HG03521 (cell line): ENCODE measurements at regions not wholly inside any gene's neighbourhood (a gene's known extent, or its start where the extent isn't known, plus 50 kb on each side); places are given as distances from the start of the nearest gene placed in this dataset.
"Not testable (repeated sequence)": the region's sequence is repeated elsewhere in the genome, so short reads cannot be mapped to it uniquely, and the experiment has no call there.

Experiments
- ATAC-seq: cut with Tn5 transposase; IDR thresholded peaks from one replicate; pipeline ENCODE4 v1.9.1; 2021; ENCODE audit warnings: mild to moderate bottlenecking, moderate library complexity; ENCODE audit not compliant: unreplicated experiment

DNA sequence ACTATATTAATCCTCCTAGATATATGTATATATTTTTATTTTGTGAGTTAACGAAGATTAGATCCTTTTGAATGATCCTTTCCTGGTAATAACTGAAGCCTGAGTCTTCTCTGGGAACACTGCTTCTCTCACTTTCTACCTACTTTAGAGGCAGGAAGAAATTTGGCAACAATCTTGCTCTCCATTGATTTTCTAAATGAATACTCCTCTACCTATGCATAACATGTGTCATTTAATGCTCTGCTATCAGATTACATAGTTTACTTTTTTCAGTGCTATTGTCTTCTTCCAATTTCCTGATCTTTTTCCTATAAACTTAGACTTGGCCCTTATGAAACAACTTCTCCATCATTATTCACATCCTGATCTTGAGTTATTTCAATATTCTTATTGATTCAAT lies 60.4 kb upstream of the PDHA2 start:
- no peak for ATAC-seq

DNA sequence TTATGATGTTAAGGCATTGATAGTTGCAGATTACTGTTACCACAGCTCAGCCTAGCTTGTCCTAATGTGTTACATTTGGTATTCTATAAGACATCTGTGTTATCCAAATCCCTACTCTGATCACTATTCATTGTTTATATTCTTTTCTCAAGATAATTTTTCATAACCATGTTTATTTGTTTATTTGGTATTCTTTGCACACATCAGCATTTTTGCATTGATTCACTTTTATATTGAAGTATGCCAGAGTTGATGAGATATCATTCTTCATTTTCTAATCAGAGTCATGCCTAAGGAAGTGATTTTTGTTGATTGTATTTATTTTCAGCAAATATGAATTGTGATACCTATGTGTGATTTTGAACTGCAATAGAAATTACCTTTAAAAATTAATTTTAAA lies 61.2 kb upstream of the PDHA2 start:
- no peak for ATAC-seq

- not testable (repeated sequence) for ATAC-seq
These were observed 69.3 kb upstream of the PDHA2 start for GRCh38 chr4:95770605-95771004.

- ATAC-seq = no peak
These were observed 74.9 kb upstream of the PDHA2 start for GRCh38 chr4:95764961-95765360.

GRCh38 chr4:95761871-95762270 lies 78.0 kb upstream of the PDHA2 start:
- no peak for ATAC-seq

- no peak for ATAC-seq
These were observed 78.5 kb upstream of the PDHA2 start for GRCh38 chr4:95761426-95761825.

DNA sequence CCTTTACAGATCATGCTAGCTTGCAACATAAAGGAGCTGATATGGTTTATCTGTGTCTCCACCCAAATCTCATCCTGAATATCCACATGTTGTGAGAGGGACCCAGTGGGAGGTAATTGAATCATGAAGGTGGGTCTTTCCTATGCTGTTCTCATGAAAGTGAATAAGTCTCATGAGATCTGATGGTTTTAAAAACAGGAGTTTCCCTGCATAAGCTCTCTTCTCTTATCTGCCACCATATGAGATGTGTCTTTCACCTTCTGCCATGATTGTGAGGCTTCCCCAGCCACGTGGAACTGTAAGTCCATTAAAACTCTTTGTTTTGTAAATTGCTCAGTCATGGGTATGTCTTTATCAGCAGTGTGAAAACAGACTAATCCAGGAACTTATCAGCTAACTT lies 79.2 kb upstream of the PDHA2 start:
- ATAC-seq = not testable (repeated sequence)

DNA sequence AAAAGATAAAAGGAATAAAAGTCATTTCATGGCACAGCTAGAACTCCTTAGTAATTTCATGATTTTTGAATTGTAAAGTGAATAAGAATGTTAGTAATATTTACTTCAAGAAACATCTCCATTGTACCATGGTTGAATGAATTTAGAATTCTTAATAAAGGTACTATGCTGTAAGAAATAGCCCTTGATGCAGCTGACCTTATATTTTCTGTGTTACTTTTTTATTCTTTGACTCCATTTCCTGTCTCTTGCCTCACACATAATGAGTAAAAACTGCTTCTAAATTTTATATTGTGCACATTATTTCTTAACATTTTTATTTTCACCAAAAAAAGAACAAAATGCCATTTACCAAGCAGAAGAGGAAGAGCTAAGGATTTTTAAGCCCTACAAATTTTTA lies 81.9 kb upstream of the PDHA2 start:
- no peak for ATAC-seq

DNA sequence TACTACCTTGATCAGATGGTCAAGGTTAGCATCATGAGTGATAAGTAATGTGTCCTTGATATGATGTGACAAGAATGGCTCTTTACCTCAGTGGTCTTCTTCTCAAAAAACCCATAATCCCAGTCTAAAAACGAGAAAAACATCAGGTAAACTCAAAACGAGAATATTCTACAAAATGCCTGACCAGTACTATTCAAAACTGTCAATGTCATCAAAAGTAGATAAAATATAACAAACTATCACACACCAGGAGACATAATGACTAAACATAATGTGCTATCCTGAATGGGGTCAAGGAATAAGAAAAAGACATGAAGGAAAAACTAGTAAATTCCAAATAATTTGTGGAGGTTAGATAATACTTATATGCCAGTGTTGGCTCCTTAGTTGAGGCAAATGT lies 85.2 kb upstream of the PDHA2 start:
- ATAC-seq = no peak

DNA sequence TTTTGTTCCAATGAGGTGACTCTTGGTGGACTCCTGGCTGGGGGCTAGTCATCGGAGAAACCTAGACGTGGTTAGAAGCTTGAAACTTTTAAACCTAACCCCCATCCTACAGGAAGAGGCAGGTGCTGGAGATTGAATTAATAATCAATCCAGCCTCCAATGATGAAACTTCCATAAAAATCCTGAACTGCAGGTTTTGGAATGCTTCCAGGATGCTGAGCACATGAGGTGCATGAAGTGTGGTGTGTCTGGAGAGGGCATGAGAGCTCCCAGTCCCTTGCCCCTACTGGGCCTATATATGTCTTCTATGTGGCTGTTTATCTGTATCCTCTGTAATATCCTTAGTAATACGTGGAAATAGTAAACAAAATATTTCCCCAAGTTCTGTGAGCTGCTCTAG lies 90.7 kb upstream of the PDHA2 start:
- no peak for ATAC-seq

- ATAC-seq = no peak
These were observed 97.0 kb upstream of the PDHA2 start for GRCh38 chr4:95742872-95743271.

GRCh38 chr4:95742179-95742578 lies 97.7 kb upstream of the PDHA2 start:
- ATAC-seq = no peak

DNA sequence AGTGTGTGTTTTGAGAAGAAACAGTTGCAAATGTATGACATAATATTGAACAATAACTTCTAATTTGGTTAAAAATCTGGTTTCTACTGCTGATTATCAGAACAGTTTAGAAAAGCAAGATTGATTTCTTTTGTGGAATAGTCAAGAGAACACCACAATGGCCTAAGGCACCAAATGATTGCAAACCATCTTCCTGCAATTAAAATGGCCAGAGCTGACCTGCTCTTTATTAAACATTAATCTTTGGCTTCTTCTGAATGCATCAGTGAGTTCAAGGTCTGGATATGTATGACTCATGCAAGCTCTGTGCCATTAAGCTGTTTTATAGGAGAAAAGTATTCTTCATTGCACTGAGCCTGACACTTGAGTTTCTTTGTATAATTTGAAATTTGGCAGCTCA lies 107.8 kb upstream of the PDHA2 start:
- no peak for ATAC-seq

DNA sequence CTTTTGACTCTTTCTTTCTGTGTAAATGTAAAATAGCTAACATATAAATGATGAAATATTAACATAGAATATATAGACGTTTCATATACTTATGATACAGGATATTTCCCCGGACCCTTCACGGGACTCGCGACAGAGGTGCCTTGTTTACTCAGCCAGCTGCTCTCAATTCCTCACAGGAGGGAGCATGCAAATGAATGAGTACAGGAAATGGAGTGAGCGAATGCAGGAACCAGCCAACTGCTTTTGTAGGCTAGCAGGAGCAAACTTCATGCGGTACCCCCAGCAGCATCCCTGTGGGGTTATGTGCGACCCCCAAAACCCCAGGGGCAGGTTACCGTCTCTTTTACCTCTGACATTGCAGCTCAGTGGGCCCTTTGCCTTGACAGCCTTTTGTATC lies 110.3 kb upstream of the PDHA2 start:
- ATAC-seq = no peak

DNA sequence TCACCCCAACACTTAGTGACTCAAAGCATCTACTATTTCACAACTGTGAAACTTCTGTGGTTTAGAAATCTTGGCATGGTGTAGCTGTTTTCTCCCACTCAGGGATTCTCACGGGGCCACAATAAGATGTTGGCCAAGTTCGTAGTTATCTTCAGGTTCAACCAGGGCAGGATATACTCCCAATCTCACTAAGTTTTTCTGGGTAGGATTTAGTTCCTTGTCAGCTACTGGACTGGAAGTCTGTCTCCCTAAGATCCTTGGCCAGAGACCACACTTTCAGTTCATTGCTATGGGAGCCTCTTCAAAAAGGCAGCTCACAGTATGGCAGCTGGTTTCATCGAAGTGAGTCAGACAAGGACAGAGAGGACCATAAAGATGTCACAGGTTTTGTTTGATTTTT lies 111.7 kb upstream of the PDHA2 start:
- no peak for ATAC-seq

- no peak for ATAC-seq
These were observed 124.1 kb upstream of the PDHA2 start for GRCh38 chr4:95715830-95716229.

- ATAC-seq = no peak
These were observed 125.3 kb upstream of the PDHA2 start for GRCh38 chr4:95714571-95714970.

DNA sequence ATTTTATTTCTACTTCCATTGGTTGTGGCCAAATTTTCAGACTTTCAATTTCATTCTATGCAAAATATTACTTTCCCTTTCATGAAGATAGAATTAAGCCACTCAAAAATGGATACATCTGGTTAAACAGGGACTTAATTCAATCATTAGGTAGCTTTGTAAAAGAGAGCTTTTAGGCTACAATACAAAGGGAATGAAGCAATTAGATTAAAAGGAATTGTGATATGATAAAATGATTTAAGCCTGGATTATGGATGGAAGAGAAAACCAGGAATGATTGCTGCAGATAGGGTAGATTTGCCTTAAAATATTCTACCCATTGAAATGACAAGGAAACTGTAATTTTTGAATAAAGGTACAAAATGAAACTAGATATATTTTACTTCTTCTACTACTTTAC lies 134.6 kb upstream of the PDHA2 start:
- ATAC-seq = no peak

- ATAC-seq = no peak
These were observed 138.3 kb upstream of the PDHA2 start for GRCh38 chr4:95701500-95702170.

DNA sequence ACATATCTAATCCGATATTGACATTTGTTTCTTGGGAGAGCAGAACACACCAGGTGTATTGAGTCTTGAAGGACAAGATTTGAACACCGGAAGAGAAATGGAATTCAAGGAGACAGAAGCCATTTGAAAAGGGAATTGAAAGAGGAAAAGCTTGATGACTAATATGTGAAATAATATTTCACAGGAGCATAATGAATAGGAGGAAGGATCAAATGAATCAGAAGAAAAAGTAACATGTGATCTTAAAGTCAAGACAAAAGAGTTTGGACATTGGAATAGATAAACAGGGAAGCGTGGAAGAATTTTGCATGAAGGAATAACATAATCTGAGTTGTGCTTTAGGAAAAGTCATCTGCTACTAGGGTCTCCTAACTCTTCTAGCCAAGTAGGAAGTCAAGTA lies 145.5 kb upstream of the PDHA2 start:
- no peak for ATAC-seq

DNA sequence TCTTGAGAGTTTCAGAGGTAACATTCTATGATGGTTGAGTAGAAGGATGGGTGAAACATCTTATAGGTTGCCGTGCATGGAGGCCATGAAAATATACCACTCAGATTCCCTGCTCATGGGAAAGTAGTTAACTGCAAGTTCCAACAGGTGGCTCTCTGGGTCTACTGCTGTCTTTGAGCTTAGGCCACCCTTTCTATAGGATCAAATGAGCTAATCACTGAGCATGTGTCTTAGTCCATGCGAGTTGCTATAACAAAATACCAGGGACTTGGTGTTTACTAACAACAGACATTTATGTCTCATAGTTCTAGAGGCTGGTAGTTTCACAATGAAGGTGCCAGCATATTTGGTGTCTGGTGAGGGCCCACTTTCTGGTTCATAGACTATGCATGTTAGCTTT lies 144.8 kb upstream of the UNC5C start:
- no peak for ATAC-seq

GRCh38 chr4:95676190-95676589 lies 127.4 kb upstream of the UNC5C start:
- ATAC-seq = no peak

GRCh38 chr4:95675623-95676022 lies 126.8 kb upstream of the UNC5C start:
- no peak for ATAC-seq
